ENCODE measurements at regions not wholly inside any gene's neighbourhood (a gene's known extent, or its start where the extent isn't known, plus 50 kb on each side); places are given as distances from the start of the nearest gene placed in this dataset.

- no peak for DNase-seq (ENCODE audit: low spot score)
- Mint-ChIP-seq H3K4me1 (peaks cover 15% of the 10 kb centered on the region), H3K27me3 (ENCODE audit: insufficient read depth, low read depth, poor library complexity) (peaks cover 3% of the 10 kb centered on the region)
Observed at GRCh38 chr3:10763248-10763620, 52.8 kb upstream of the SLC6A11 start.

More at GRCh38 chr3:10763248-10763620, 52.8 kb upstream of the SLC6A11 start:
- no peak for ATAC-seq
- Histone ChIP-seq H3K4me2 (no peak overlapping the region), H3K79me2 (replicated peaks; ENCODE audit: insufficient read depth) (no peaks in the 10 kb centered on the region), H3K4me3 (no peak overlapping the region), H3F3A (replicated peaks; ENCODE audit: low read depth) (no peaks in the 10 kb centered on the region), H3K27ac (ENCODE audit: low read depth) (no peak overlapping the region), H2AFZ (no peak overlapping the region), H3K27me3 (ENCODE audit: insufficient read depth) (no peaks in the 10 kb centered on the region), H3K4me1 (ENCODE audit: insufficient read depth) (no peaks in the 10 kb centered on the region; the same call in 1 of the 2 replicates), H4K20me1 (replicated peaks; ENCODE audit: insufficient read depth) (no peaks in the 10 kb centered on the region), H3K9me2 (ENCODE audit: insufficient read depth) (no peaks in the 10 kb centered on the region), H3K36me3 (ENCODE audit: insufficient read depth) (no peaks in the 10 kb centered on the region)
- TF ChIP-seq CTCF (conservative IDR thresholded peaks at IDR 0.05; ENCODE audit: low read depth in 2 of 2) (no peak), JUNB (IDR thresholded peaks at IDR 0.05; ENCODE audit: unreplicated experiment) (no peak), EZH2 (IDR thresholded peaks at IDR 0.05; ENCODE audit: low read depth, unreplicated experiment) (no peak), ETS1 (IDR thresholded peaks at IDR 0.05) (no peak), REST (IDR thresholded peaks at IDR 0.05; ENCODE audit: unreplicated experiment) (no peak), CREB1 (CRISPR knock-in tag; IDR thresholded peaks at IDR 0.05; ENCODE audit: low read depth) (no peak)
- Mint-ChIP-seq H3K4me3 (no peak overlapping the region), H3K36me3 (ENCODE audit: low read depth) (no peaks in the 10 kb centered on the region), H3K27ac (no peak overlapping the region), H3K9me3 (no peaks in the 10 kb centered on the region)
